GM23248 (cell line): ENCODE measurements at regions not wholly inside any gene's neighbourhood (a gene's known extent, or its start where the extent isn't known, plus 50 kb on each side); places are given as distances from the start of the nearest gene placed in this dataset.
A peak's percentile ranks its signal among the peaks of the same experiment; 100 is the strongest.

ENCODE experiments used
- DNase-seq: peaks from one replicate; pipeline ENCODE4 v3.0.0-alpha.2; 2015
- H2AFZ ChIP-seq: fragments of 200-600 bp; sonication (generic); 2 replicates; pipeline ENCODE4 v1.6.1; 2016; ENCODE audit warnings: antibody characterized with exemption
- H3F3A ChIP-seq: fragments of 200-600 bp; sonication (generic); 2 replicates; pipeline ENCODE4 v1.6.1; 2016; ENCODE audit warnings: mild to moderate bottlenecking, antibody characterized with exemption, mixed run types; ENCODE audit not compliant: insufficient read depth
- H3K27ac ChIP-seq: fragments of 200-600 bp; sonication (generic); 2 replicates; pipeline ENCODE4 v1.5.1; 2016; ENCODE audit warnings: mild to moderate bottlenecking
- H3K27me3 ChIP-seq: fragments of 200-600 bp; sonication (generic); replicated peaks from 2 replicates; pipeline ENCODE4 v1.6.1; 2016; ENCODE audit warnings: mild to moderate bottlenecking; ENCODE audit not compliant: insufficient read depth
- H3K36me3 ChIP-seq: fragments of 200-600 bp; sonication (generic); 2 replicates; pipeline ENCODE4 v1.6.1; 2016; ENCODE audit warnings: low read depth, mild to moderate bottlenecking
- H3K4me1 ChIP-seq: fragments of 200-600 bp; sonication (generic); 2 replicates; pipeline ENCODE4 v1.6.1; 2016; ENCODE audit warnings: mild to moderate bottlenecking; ENCODE audit not compliant: insufficient read depth
- H3K4me2 ChIP-seq: fragments of 200-600 bp; sonication (generic); one replicate; pipeline ENCODE4 v1.6.1; 2016; ENCODE audit warnings: mild to moderate bottlenecking; ENCODE audit not compliant: unreplicated experiment
- H3K4me3 ChIP-seq: fragments of 200-600 bp; sonication (generic); 2 replicates; pipeline ENCODE4 v1.5.1; 2016; ENCODE audit warnings: mild to moderate bottlenecking
- H3K79me2 ChIP-seq: fragments of 200-600 bp; sonication (generic); 2 replicates; pipeline ENCODE4 v1.6.1; 2016; ENCODE audit warnings: mild to moderate bottlenecking; ENCODE audit not compliant: insufficient read depth
- H3K9ac ChIP-seq: fragments of 200-600 bp; sonication (generic); 2 replicates; pipeline ENCODE4 v1.6.1; 2016; ENCODE audit warnings: mild to moderate bottlenecking
- H3K9me2 ChIP-seq: fragments of 200-600 bp; sonication (generic); 2 replicates; pipeline ENCODE4 v1.6.1; 2016; ENCODE audit warnings: mixed run types, mild to moderate bottlenecking, moderate library complexity; ENCODE audit not compliant: insufficient read depth
- H3K9me3 ChIP-seq: fragments of 200-600 bp; sonication (generic); one replicate; pipeline ENCODE4 v1.6.1; 2017; ENCODE audit warnings: low read depth
- H4K20me1 ChIP-seq: fragments of 200-600 bp; sonication (generic); 2 replicates; pipeline ENCODE4 v1.6.0; 2016; ENCODE audit not compliant: insufficient read depth
- EZH2 ChIP-seq: fragments of 200-600 bp; sonication (generic); IDR thresholded peaks from 2 replicates; pipeline ENCODE4 v1.6.1; 2018; ENCODE audit warnings: antibody characterized with exemption, mild to moderate bottlenecking; ENCODE audit not compliant: insufficient read depth, poor library complexity, severe bottlenecking
- EZH2phosphoT487 ChIP-seq: fragments of 200-600 bp; sonication (generic); IDR thresholded peaks from 2 replicates; pipeline ENCODE4 v1.6.1; 2018; ENCODE audit warnings: antibody characterized with exemption, moderate library complexity, mild to moderate bottlenecking, low read depth; ENCODE audit not compliant: insufficient read depth
- WGBS, 2 experiments: methylation state at CpG; one replicate each; pipeline ENCODE4 v1.1.6; 2015 to 2017; ENCODE audit warnings: low lambda C conversion rate in 2 of 2, low coverage in 1 of 2; ENCODE audit errors: missing lambda C conversion rate in 2 of 2; 5-methylcytosine and 5-hydroxymethylcytosine counted together
- in situ Hi-C: fragments of 300-500 bp; cut with MboI; formaldehyde crosslinking; loops from 2 replicates; pipeline ENCODE4 v1.15.0; 2020

DNA sequence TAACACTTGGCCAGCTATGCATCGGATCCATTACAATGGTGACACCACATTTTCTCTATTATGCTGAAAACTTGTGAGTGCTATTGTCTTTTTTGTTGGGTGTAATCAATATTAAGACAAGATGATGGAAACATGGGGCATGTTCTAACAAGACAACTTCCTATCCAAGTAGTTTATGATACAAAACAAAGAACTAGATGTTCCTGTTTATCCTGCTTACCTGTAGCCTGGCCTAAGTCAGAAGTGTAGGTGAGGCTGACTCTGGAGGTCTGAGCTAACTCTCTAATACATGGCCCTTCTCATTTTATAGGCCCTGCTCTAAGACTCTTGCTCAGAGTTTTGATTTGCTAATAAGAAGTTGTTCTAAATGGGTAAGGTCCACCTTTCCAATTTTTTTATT lies 242.4 kb upstream of the STXBP5 start:
- H3K79me2 ChIP-seq, result no peaks in the 10 kb centered on the region
- no peak overlapping the region for H3K27ac ChIP-seq
- H3K4me2 ChIP-seq, result no peak overlapping the region
- H3K27me3 ChIP-seq, result no peaks in the 10 kb centered on the region
- no peaks in the 10 kb centered on the region for H4K20me1 ChIP-seq
- in situ Hi-C loops, result no loop called here
- no peaks in the 10 kb centered on the region for H3K36me3 ChIP-seq
- no peaks in the 10 kb centered on the region for H3K9me3 ChIP-seq
- no peak for DNase-seq
- no peak overlapping the region for H2AFZ ChIP-seq
- TF ChIP-seq EZH2 (no peak), EZH2phosphoT487 (no peak)
- WGBS, 2 experiments, result 15 to 31% methylated on average over 1 of the region's 1 CpG
- H3K9ac ChIP-seq, result no peak overlapping the region
- no peaks in the 10 kb centered on the region for H3F3A ChIP-seq
- no peaks in the 10 kb centered on the region; the same call in 1 of the 2 replicates for H3K4me1 ChIP-seq
- H3K9me2 ChIP-seq, result no peaks in the 10 kb centered on the region
- no peak overlapping the region for H3K4me3 ChIP-seq

DNA sequence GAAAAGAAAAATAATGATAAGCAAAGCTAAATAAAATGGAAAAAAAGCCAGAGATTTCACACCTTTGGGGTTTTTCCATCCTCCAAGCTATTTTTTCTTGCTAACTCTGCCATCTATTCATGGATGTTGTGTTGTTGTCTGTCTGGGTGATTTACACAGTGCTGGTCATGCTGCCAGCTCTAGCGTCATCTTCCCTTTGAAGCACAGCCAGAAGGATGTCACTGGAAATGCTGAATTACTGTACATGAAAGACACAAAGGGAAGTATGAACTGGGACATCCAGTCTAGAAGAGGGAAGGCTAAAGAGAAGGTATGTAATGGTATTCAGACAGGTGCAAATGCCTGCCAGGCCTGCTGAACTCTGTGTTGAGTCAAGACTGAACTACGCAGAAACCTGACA lies 241.9 kb upstream of the STXBP5 start:
- 53 to 59% methylated on average over 2 of the region's 2 CpGs for WGBS, 2 experiments
- Histone ChIP-seq H3K27ac (no peak overlapping the region), H3K9me3 (no peaks in the 10 kb centered on the region), H3K9me2 (no peaks in the 10 kb centered on the region), H3K79me2 (no peaks in the 10 kb centered on the region), H3K36me3 (no peaks in the 10 kb centered on the region), H3K27me3 (no peaks in the 10 kb centered on the region), H3K4me1 (no peaks in the 10 kb centered on the region; the same call in 1 of the 2 replicates), H3F3A (no peaks in the 10 kb centered on the region), H3K4me2 (no peak overlapping the region), H2AFZ (no peak overlapping the region), H3K4me3 (no peak overlapping the region), H3K9ac (no peak overlapping the region), H4K20me1 (no peaks in the 10 kb centered on the region)
- TF ChIP-seq EZH2phosphoT487 (no peak), EZH2 (no peak)
- no peak for DNase-seq
- in situ Hi-C loops, result no loop called here

DNA sequence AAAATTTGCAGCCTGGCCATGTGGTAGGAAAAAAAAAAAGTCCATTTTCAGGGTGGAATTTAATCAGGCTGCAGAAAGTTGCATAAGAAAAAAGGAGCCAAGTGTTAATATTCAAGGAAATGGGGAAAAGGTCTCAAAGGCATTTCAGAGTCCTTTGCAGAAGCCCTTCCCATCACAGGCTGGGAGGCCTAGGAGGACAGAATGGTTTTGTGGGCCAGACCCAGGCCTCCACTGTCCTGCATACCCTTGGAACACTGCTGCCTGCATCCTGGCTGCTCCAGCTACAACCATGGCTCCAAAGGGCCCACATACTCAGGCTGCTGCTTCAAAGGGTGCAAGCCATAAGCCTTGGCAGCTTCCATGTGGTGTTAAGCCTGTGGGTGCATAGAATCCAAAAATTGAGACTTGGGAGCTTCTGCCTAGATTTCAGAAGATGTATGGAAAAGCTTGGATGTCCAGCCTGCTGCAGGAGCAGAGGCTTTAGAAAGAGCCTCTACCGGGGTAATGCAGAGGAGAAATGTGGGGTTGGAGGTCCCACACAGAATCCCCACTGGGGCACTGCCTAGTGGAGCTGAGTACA lies 239.0 kb upstream of the STXBP5 start:
- TF ChIP-seq EZH2phosphoT487 (no peak), EZH2 (no peak)
- H2AFZ ChIP-seq, result no peak overlapping the region
- H3K9ac ChIP-seq, result no peak overlapping the region
- no peaks in the 10 kb centered on the region for H3K9me2 ChIP-seq
- H4K20me1 ChIP-seq, result no peaks in the 10 kb centered on the region
- peaks cover 16% of the 10 kb centered on the region for H3K4me1 ChIP-seq
- no peaks in the 10 kb centered on the region for H3K36me3 ChIP-seq
- no peaks in the 10 kb centered on the region for H3K9me3 ChIP-seq
- no peaks in the 10 kb centered on the region for H3K27me3 ChIP-seq
- WGBS, 2 experiments, result 20 to 48% methylated on average over 1 of the region's 1 CpG
- peaks cover 9% of the 10 kb centered on the region; the same call in 1 of the 2 replicates for H3F3A ChIP-seq
- in situ Hi-C loops, result no loop called here
- no peak overlapping the region for H3K27ac ChIP-seq
- H3K4me3 ChIP-seq, result no peak overlapping the region
- DNase-seq, result no peak
- no peaks in the 10 kb centered on the region for H3K79me2 ChIP-seq
- H3K4me2 ChIP-seq, result no peak overlapping the region

DNA sequence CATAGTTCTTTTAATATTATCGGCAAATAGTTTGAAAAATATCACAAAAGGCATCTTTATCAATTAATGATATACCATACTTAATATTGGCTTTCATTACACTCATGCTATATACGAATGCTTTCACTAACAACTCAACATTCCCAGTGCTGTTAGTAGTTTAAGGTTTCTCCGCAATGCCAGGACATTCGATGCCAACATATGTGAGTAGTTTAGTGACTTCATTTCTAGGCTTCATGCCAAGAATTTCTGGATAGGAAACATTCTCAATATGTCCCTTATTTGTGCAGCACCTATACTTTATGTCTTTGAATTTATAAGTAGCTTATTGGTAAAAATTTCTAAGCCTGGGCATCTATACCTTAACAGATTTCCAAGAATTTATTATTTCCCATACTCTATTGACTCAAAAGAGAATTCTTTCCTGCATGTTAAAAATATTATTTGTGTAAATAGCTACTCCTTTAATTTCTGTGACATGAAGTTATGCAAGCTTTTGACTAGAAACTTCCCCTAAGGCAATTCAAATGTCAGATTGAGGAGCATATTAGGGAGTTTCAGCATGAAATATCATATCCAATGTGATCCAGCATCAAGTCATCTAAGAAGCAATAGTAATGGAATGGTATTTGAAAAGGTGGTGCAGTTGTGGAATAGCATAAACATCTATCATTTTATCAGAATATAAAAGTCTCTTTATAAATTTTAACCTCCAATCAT lies 236.0 kb upstream of the STXBP5 start:
- TF ChIP-seq EZH2phosphoT487 (no peak), EZH2 (no peak)
- Histone ChIP-seq H2AFZ (no peak overlapping the region), H3K4me1 (peaks cover 22% of the 10 kb centered on the region), H3K27ac (no peak overlapping the region), H4K20me1 (no peaks in the 10 kb centered on the region), H3K79me2 (no peaks in the 10 kb centered on the region), H3K9me2 (no peaks in the 10 kb centered on the region), H3K27me3 (no peaks in the 10 kb centered on the region), H3K4me2 (peak overlapping the region; percentile 22), H3K4me3 (0 out of 2 replicates have a peak overlapping the region, but pooled peaks have one; percentile 10), H3F3A (peaks cover 9% of the 10 kb centered on the region; the same call in 1 of the 2 replicates), H3K36me3 (no peaks in the 10 kb centered on the region), H3K9me3 (no peaks in the 10 kb centered on the region), H3K9ac (no peak overlapping the region)
- in situ Hi-C loops, result no loop called here
- DNase-seq, result peak; percentile 93
- WGBS, 2 experiments, result 13% methylated on average over 4 of the region's 4 CpGs
